NCI-H1048 (cell line): ENCODE measurements at regions not wholly inside any gene's neighbourhood (a gene's known extent, or its start where the extent isn't known, plus 50 kb on each side); places are given as distances from the start of the nearest gene placed in this dataset.
"Not testable (repeated sequence)": the region's sequence is repeated elsewhere in the genome, so short reads cannot be mapped to it uniquely, and the experiment has no call there.

Experiments used
- DNase-seq: peaks from one replicate; lab custom pipeline; 2025; lab: John Stamatoyannopoulos, UW

- DNase-seq = no peak
These were observed 106.5 kb downstream of the KLF13 start for GRCh38 chr15:31433091-31433490.

- no peak for DNase-seq
These were observed 106.9 kb downstream of the KLF13 start for GRCh38 chr15:31433574-31433973.

- no peak for DNase-seq
These were observed 107.6 kb downstream of the KLF13 start for GRCh38 chr15:31434275-31434587.

GRCh38 chr15:31434588-31435260, 108.1 kb downstream of the KLF13 start:
- DNase-seq = no peak

- no peak for DNase-seq
These were observed 108.8 kb downstream of the KLF13 start for GRCh38 chr15:31435261-31435911.

- no peak for DNase-seq
These were observed 109.4 kb downstream of the KLF13 start for GRCh38 chr15:31435912-31436628.

GRCh38 chr15:31437686-31438085, 111.1 kb downstream of the KLF13 start:
- DNase-seq = no peak

- no peak for DNase-seq
These were observed 112.1 kb downstream of the KLF13 start for GRCh38 chr15:31438601-31439265.

GRCh38 chr15:31439328-31439727, 112.7 kb downstream of the KLF13 start:
- no peak for DNase-seq

GRCh38 chr15:31440216-31440615, 113.6 kb downstream of the KLF13 start:
- DNase-seq = not testable (repeated sequence)

- DNase-seq = no peak
These were observed 114.2 kb downstream of the KLF13 start for GRCh38 chr15:31440754-31441311.

- DNase-seq = no peak
These were observed 115.6 kb downstream of the KLF13 start for GRCh38 chr15:31442226-31442625.

GRCh38 chr15:31442699-31443111, 116.1 kb downstream of the KLF13 start:
- DNase-seq = no peak

GRCh38 chr15:31444844-31445243, 118.2 kb downstream of the KLF13 start:
- DNase-seq = no peak

GRCh38 chr15:31446546-31446945, 119.9 kb downstream of the KLF13 start:
- no peak for DNase-seq

GRCh38 chr15:31447931-31448634, 121.4 kb downstream of the KLF13 start:
- no peak for DNase-seq

GRCh38 chr15:31448635-31448979, 122.0 kb downstream of the KLF13 start:
- DNase-seq = no peak

GRCh38 chr15:31452595-31453557, 126.2 kb downstream of the KLF13 start:
- DNase-seq = no peak

- no peak for DNase-seq
These were observed 127.1 kb downstream of the KLF13 start for GRCh38 chr15:31453558-31454318.

GRCh38 chr15:31455499-31455898, 128.9 kb downstream of the KLF13 start:
- DNase-seq = no peak
